Osteocyte (in vitro differentiated cells): ENCODE measurements at regions not wholly inside any gene's neighbourhood (a gene's known extent, or its start where the extent isn't known, plus 50 kb on each side); places are given as distances from the start of the nearest gene placed in this dataset.

ENCODE experiments used
- DNase-seq: peaks from one replicate; pipeline ENCODE4 v3.0.0; 2021; ENCODE audit warnings: mixed read lengths; ENCODE audit not compliant: unreplicated experiment; ENCODE audit errors: extremely low spot score
- H3K27ac Mint-ChIP-seq: one replicate; pipeline ENCODE4 v1.8.0; 2021; ENCODE audit warnings: mild to moderate bottlenecking, mixed read lengths; ENCODE audit not compliant: unreplicated experiment
- H3K27me3 Mint-ChIP-seq: one replicate; pipeline ENCODE4 v1.8.0; 2021; ENCODE audit warnings: mixed read lengths; ENCODE audit not compliant: unreplicated experiment
- H3K36me3 Mint-ChIP-seq: one replicate; pipeline ENCODE4 v1.8.0; 2021; ENCODE audit warnings: mixed read lengths; ENCODE audit not compliant: unreplicated experiment
- H3K4me1 Mint-ChIP-seq: one replicate; pipeline ENCODE4 v1.8.0; 2021; ENCODE audit warnings: mixed read lengths; ENCODE audit not compliant: unreplicated experiment
- H3K4me3 Mint-ChIP-seq: one replicate; pipeline ENCODE4 v1.8.0; 2021; ENCODE audit warnings: mild to moderate bottlenecking, moderate library complexity, mixed read lengths; ENCODE audit not compliant: unreplicated experiment
- H3K9me3 Mint-ChIP-seq: one replicate; pipeline ENCODE4 v1.8.0; 2021; ENCODE audit warnings: mixed read lengths; ENCODE audit not compliant: unreplicated experiment
- CTCF ChIP-seq: fragments of 200-600 bp; sonication (generic); IDR thresholded peaks from 2 replicates; pipeline ENCODE4 v1.5.0; 2021; ENCODE audit warnings: antibody characterized with exemption, mild to moderate bottlenecking, moderate library complexity

GRCh38 chr15:61753018-61753710, 307.1 kb downstream of the VPS13C start:
- H3K9me3 Mint-ChIP-seq, result no peaks in the 10 kb centered on the region
- peaks cover 13% of the 10 kb centered on the region for H3K27me3 Mint-ChIP-seq
- no peaks in the 10 kb centered on the region for H3K4me1 Mint-ChIP-seq
- TF ChIP-seq CTCF, result no peak
- no peak overlapping the region for H3K4me3 Mint-ChIP-seq
- no peak overlapping the region for H3K27ac Mint-ChIP-seq
- DNase-seq, result no peak
- no peaks in the 10 kb centered on the region for H3K36me3 Mint-ChIP-seq

- Mint-ChIP-seq H3K27ac (no peak overlapping the region), H3K9me3 (no peaks in the 10 kb centered on the region), H3K4me1 (no peaks in the 10 kb centered on the region), H3K36me3 (no peaks in the 10 kb centered on the region), H3K27me3 (peaks cover 13% of the 10 kb centered on the region), H3K4me3 (no peak overlapping the region)
- no peak for DNase-seq
- TF ChIP-seq CTCF, result no peak
Measured at GRCh38 chr15:61752001-61752400, 308.2 kb downstream of the VPS13C start.

GRCh38 chr15:61750271-61751084, 309.8 kb downstream of the VPS13C start:
- no peak overlapping the region for H3K27ac Mint-ChIP-seq
- no peak for TF ChIP-seq CTCF
- H3K9me3 Mint-ChIP-seq, result no peaks in the 10 kb centered on the region
- no peaks in the 10 kb centered on the region for H3K4me1 Mint-ChIP-seq
- no peaks in the 10 kb centered on the region for H3K36me3 Mint-ChIP-seq
- H3K4me3 Mint-ChIP-seq, result no peak overlapping the region
- peaks cover 10% of the 10 kb centered on the region for H3K27me3 Mint-ChIP-seq
- DNase-seq, result no peak

- H3K4me1 Mint-ChIP-seq, result no peaks in the 10 kb centered on the region
- no peak for TF ChIP-seq CTCF
- peaks cover 9% of the 10 kb centered on the region for H3K27me3 Mint-ChIP-seq
- H3K36me3 Mint-ChIP-seq, result no peaks in the 10 kb centered on the region
- H3K4me3 Mint-ChIP-seq, result no peak overlapping the region
- no peak for DNase-seq
- no peak overlapping the region for H3K27ac Mint-ChIP-seq
- no peaks in the 10 kb centered on the region for H3K9me3 Mint-ChIP-seq
Measured at GRCh38 chr15:61749169-61749568, 311.1 kb downstream of the VPS13C start.

- DNase-seq, result no peak
Measured at GRCh38 chr15:61748529-61748928, 311.7 kb downstream of the VPS13C start.

More at GRCh38 chr15:61748529-61748928, 311.7 kb downstream of the VPS13C start:
- H3K4me1 Mint-ChIP-seq, result no peaks in the 10 kb centered on the region
- no peak overlapping the region for H3K27ac Mint-ChIP-seq
- H3K9me3 Mint-ChIP-seq, result no peaks in the 10 kb centered on the region
- peaks cover 9% of the 10 kb centered on the region for H3K27me3 Mint-ChIP-seq
- H3K36me3 Mint-ChIP-seq, result no peaks in the 10 kb centered on the region
- no peak for TF ChIP-seq CTCF
- H3K4me3 Mint-ChIP-seq, result no peak overlapping the region
